Activated CD4-positive, alpha-beta T cell treated with anti-CD3 and anti-CD28 coated beads for 24 hours (primary cell): ENCODE measurements at regions not wholly inside any gene's neighbourhood (a gene's known extent, or its start where the extent isn't known, plus 50 kb on each side); places are given as distances from the start of the nearest gene placed in this dataset.

Experiments used
- DNase-seq, 2 donors: peaks; one replicate each; pipeline ENCODE4 v3.0.0-alpha.2; 2020; ENCODE audit warnings: low read depth in 2 of 2

- DNase-seq = no peak
Observed at GRCh38 chr21:39024538-39024937, 158.7 kb downstream of the PSMG1 start.

- DNase-seq = no peak
Observed at GRCh38 chr21:39022863-39023693, 160.2 kb downstream of the PSMG1 start.

GRCh38 chr21:39022466-39022862 is 160.8 kb downstream of the PSMG1 start:
- no peak for DNase-seq

- DNase-seq = no peak
Observed at GRCh38 chr21:39022035-39022434, 161.2 kb downstream of the PSMG1 start.

- DNase-seq = no peak
Observed at GRCh38 chr21:39021478-39021832, 161.8 kb downstream of the PSMG1 start.

GRCh38 chr21:39020751-39021477 is 162.3 kb downstream of the PSMG1 start:
- DNase-seq = no peak

- DNase-seq = no peak
Observed at GRCh38 chr21:39018730-39019129, 164.5 kb downstream of the PSMG1 start.

GRCh38 chr21:39016740-39017315 is 166.4 kb downstream of the PSMG1 start:
- DNase-seq = no peak

GRCh38 chr21:39014747-39015146 is 168.5 kb downstream of the PSMG1 start:
- DNase-seq = no peak

- no peak for DNase-seq
Observed at GRCh38 chr21:39012326-39013230, 170.7 kb downstream of the PSMG1 start.

GRCh38 chr21:39011911-39012310 is 171.3 kb downstream of the PSMG1 start:
- DNase-seq = no peak

- no peak for DNase-seq
Observed at GRCh38 chr21:39010629-39011404, 172.4 kb downstream of the PSMG1 start.

GRCh38 chr21:39009587-39010225 is 173.5 kb downstream of the PSMG1 start:
- no peak for DNase-seq

- DNase-seq = no peak
Observed at GRCh38 chr21:39007985-39008384, 175.3 kb downstream of the PSMG1 start.

GRCh38 chr21:39007532-39007931 is 175.7 kb downstream of the PSMG1 start:
- DNase-seq = no peak

GRCh38 chr21:39006571-39007311 is 176.5 kb downstream of the PSMG1 start:
- DNase-seq = no peak

- no peak for DNase-seq
Observed at GRCh38 chr21:39005502-39005787, 177.8 kb downstream of the PSMG1 start.

GRCh38 chr21:39004634-39005501 is 178.4 kb downstream of the PSMG1 start:
- no peak for DNase-seq

- no peak for DNase-seq
Observed at GRCh38 chr21:39003982-39004633, 179.1 kb downstream of the PSMG1 start.
